ENCODE measurements at regions not wholly inside any gene's neighbourhood (a gene's known extent, or its start where the extent isn't known, plus 50 kb on each side); places are given as distances from the start of the nearest gene placed in this dataset.

DNA sequence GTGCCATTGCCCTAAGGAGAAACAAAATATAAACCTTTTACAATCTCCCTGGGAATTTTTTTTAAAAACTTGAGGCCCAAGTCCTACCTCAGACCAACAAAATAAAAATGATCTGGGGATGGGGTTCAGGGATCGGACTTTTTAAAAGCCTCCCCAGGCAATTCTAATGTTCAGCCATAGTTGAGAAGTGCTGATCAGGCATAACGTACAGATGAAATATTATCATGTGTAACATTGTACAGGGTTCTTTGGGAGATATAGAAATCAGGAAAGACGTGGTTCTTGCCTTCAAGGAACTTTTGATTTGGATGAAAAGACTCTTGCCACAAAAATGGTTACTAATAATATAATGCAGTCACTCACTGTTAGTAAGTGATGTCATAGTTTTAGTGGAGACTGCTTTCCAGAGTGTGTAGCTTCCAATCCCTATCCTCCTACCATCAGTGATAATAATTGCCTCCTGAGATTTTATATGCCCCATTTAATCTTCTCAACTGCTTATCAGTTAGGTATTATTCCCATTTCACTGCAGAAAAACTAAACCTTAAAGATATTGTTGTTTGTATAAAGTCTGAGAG is 135.6 kb downstream of the BRMS1L start:
- Histone ChIP-seq H3K4me3 (no peak overlapping the region), H3K27ac (no peak overlapping the region), H3K4me1 (no peaks in the 10 kb centered on the region), H3K36me3 (no peaks in the 10 kb centered on the region), H3K27me3 (no peaks in the 10 kb centered on the region), H3K9me3 (no peaks in the 10 kb centered on the region)
- intact Hi-C loops (cut with DNase I), result no loop called here
- 83 to 91% methylated on average over 3 of the region's 3 CpGs for WGBS, 2 donors
- DNase-seq, result no peak
- TF ChIP-seq EP300 (IDR thresholded peaks at IDR 0.05) (no peak), POLR2A (IDR thresholded peaks at IDR 0.05) (no peak), POLR2AphosphoS5 (IDR thresholded peaks at IDR 0.05) (no peak)
- TF ChIP-seq, protein P1, sequence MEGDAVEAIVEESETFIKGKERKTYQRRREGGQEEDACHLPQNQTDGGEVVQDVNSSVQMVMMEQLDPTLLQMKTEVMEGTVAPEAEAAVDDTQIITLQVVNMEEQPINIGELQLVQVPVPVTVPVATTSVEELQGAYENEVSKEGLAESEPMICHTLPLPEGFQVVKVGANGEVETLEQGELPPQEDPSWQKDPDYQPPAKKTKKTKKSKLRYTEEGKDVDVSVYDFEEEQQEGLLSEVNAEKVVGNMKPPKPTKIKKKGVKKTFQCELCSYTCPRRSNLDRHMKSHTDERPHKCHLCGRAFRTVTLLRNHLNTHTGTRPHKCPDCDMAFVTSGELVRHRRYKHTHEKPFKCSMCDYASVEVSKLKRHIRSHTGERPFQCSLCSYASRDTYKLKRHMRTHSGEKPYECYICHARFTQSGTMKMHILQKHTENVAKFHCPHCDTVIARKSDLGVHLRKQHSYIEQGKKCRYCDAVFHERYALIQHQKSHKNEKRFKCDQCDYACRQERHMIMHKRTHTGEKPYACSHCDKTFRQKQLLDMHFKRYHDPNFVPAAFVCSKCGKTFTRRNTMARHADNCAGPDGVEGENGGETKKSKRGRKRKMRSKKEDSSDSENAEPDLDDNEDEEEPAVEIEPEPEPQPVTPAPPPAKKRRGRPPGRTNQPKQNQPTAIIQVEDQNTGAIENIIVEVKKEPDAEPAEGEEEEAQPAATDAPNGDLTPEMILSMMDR (IDR thresholded peaks at IDR 0.05), result no peak

DNA sequence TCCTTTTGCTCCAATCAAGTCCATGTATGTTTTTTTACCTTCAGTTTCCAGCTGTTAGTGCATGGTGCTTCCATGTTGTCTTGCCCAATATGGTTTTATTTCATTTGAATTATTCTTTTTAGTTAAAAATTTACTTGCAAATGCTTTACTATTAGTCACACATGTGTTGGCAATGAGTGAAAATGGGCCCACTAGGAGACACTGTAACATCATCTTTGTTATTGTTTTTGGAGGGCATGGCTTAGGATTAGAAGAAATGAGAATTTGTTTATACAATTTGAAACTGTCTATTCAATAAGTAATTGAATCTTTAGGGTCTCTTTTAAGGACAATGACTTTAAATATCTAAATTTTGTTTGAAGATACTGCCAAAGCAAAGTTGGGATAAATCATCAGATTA is 133.7 kb downstream of the BRMS1L start:
- no peaks in the 10 kb centered on the region for H3K36me3 ChIP-seq
- no peak for DNase-seq
- no peak overlapping the region for H3K4me3 ChIP-seq
- no peaks in the 10 kb centered on the region for H3K4me1 ChIP-seq
- H3K27me3 ChIP-seq, result no peaks in the 10 kb centered on the region
- intact Hi-C loops (cut with DNase I), result no loop called here
- no peak overlapping the region for H3K27ac ChIP-seq
- no peak for TF ChIP-seq POLR2A (IDR thresholded peaks at IDR 0.05)
- no peak for TF ChIP-seq EP300 (IDR thresholded peaks at IDR 0.05)
- TF ChIP-seq, protein P1 (IDR thresholded peaks at IDR 0.05), result no peak
- TF ChIP-seq POLR2AphosphoS5 (IDR thresholded peaks at IDR 0.05), result no peak
- no peaks in the 10 kb centered on the region for H3K9me3 ChIP-seq

DNA sequence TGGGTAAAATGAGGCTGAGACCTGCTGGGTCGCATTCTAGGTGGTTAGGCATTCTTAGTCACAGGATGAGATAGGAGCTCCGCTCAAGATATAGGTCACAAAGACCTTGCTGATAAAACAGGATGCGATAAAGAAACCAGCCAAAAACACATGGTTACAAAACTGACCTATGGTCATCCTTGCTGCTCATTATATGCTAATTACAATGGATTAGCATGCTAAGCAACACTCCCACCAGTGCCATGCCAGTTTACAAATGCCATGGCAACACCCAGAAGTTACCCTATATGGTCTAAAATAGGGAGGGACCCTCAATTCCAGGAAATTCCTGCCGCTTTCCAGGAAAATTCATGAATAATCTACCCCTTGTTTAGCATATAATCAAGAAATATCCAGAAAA is 132.4 kb downstream of the BRMS1L start:
- no peaks in the 10 kb centered on the region for H3K9me3 ChIP-seq
- WGBS, 2 donors, result 91 to 94% methylated on average over 4 of the region's 4 CpGs
- no peaks in the 10 kb centered on the region for H3K27me3 ChIP-seq
- no peak overlapping the region for H3K4me3 ChIP-seq
- DNase-seq, result no peak
- no peaks in the 10 kb centered on the region for H3K4me1 ChIP-seq
- H3K27ac ChIP-seq, result no peak overlapping the region
- no peak for TF ChIP-seq POLR2AphosphoS5 (IDR thresholded peaks at IDR 0.05)
- TF ChIP-seq EP300 (IDR thresholded peaks at IDR 0.05), result no peak
- TF ChIP-seq, protein P1 (IDR thresholded peaks at IDR 0.05), result no peak
- no peak for TF ChIP-seq POLR2A (IDR thresholded peaks at IDR 0.05)
- intact Hi-C loops (cut with DNase I), result no loop called here
- no peaks in the 10 kb centered on the region for H3K36me3 ChIP-seq

DNA sequence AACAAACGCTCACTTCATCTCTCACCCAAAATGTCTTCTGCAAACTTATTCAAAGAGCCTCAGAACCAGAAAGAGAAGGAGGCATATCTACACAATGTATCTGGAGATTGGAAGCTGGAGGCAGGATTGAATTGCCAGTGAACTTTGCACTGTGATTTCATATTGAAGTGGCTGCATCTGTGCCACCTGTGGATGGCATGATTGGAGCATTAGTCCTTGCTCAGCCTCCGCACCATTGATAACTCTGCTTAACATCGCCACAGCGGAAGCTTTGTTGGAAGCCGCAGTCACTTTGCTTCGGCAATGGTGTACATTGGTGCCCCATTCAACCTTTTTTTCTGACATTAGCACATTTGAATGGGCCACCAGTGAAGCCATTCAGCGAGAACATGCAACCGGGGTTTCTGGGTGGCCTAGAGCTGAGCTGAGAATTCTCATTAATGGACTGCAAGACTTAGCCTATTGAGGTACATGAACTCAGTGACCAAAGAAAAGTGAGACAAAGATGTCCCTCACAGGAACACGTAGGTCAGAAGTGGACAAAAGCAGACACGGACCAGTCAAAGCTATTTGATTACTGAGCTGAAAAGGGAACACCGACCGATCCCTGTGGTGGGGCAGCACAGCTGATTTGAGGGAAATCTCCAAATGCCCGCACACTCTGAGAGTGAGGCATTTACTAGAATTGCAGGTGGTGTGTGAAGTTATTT is 130.4 kb downstream of the BRMS1L start:
- H3K27ac ChIP-seq, result no peak overlapping the region
- H3K27me3 ChIP-seq, result no peaks in the 10 kb centered on the region
- no peaks in the 10 kb centered on the region for H3K36me3 ChIP-seq
- H3K4me1 ChIP-seq, result no peaks in the 10 kb centered on the region
- 72 to 89% methylated on average over 13 of the region's 13 CpGs for WGBS, 2 donors
- intact Hi-C loops (cut with DNase I), result no loop called here
- DNase-seq, result no peak
- TF ChIP-seq POLR2A (IDR thresholded peaks at IDR 0.05), result no peak
- H3K4me3 ChIP-seq, result no peak overlapping the region
- H3K9me3 ChIP-seq, result no peaks in the 10 kb centered on the region

DNA sequence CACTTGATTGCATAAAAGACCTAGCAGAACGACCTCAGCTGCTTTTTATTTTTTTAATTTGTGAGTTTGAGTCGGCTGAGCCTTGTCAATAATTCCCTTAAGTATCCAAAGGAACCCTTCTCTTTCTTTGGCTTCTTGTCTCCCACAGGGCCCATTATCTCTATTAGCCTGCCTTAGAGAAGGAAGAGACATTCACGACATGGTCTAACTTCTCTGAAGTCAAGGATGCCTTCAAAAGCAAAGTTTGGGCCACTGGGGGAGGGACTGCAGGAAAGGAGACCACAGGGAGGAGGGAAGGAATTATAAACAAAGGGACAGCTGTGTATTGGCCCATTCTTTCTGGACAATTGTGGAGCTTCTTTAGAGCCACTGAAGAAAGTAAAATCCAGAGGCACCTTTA is 126.4 kb downstream of the BRMS1L start:
- no peak for DNase-seq
- Histone ChIP-seq H3K9me3 (no peaks in the 10 kb centered on the region), H3K27me3 (no peaks in the 10 kb centered on the region), H3K27ac (no peak overlapping the region), H3K4me3 (no peak overlapping the region), H3K36me3 (no peaks in the 10 kb centered on the region), H3K4me1 (peaks cover 0 to 7% (median 4%) of the 10 kb centered on the region in 4 donors)
- whole genome bisulfite sequencing, 2 donors, result 51 to 76% methylated on average over 3 of the region's 3 CpGs
- TF ChIP-seq POLR2A (IDR thresholded peaks at IDR 0.05) (no peak), EP300 (IDR thresholded peaks at IDR 0.05) (no peak), POLR2AphosphoS5 (IDR thresholded peaks at IDR 0.05) (no peak)
- TF ChIP-seq, protein P1 (IDR thresholded peaks at IDR 0.05), result no peak
- intact Hi-C loops (cut with DNase I), result no loop called here
